KMS-11 (cell line): ENCODE measurements at regions not wholly inside any gene's neighbourhood (a gene's known extent, or its start where the extent isn't known, plus 50 kb on each side); places are given as distances from the start of the nearest gene placed in this dataset.

Experiments used
- H2AFZ ChIP-seq: fragments of 200-600 bp; sonication (generic); 2 replicates; pipeline ENCODE4 v1.6.1; 2016; ENCODE audit warnings: antibody characterized with exemption, mixed run types, low read depth
- H3K27ac ChIP-seq: fragments of 200-600 bp; sonication (generic); 2 replicates; pipeline ENCODE4 v1.6.1; 2016; ENCODE audit warnings: mild to moderate bottlenecking, mixed run types
- H3K27me3 ChIP-seq: fragments of 200-600 bp; sonication (generic); 2 replicates; pipeline ENCODE4 v1.6.1; 2017; ENCODE audit warnings: mild to moderate bottlenecking, low read depth, mixed run types, moderate library complexity; ENCODE audit not compliant: insufficient read depth
- H3K36me3 ChIP-seq: fragments of 200-600 bp; sonication (generic); 2 replicates; pipeline ENCODE4 v1.6.1; 2017; ENCODE audit warnings: mild to moderate bottlenecking, mixed run types; ENCODE audit not compliant: insufficient read depth
- H3K4me1 ChIP-seq: fragments of 200-600 bp; sonication (generic); 2 replicates; pipeline ENCODE4 v1.6.1; 2016; ENCODE audit warnings: mild to moderate bottlenecking, low read depth, mixed run types; ENCODE audit not compliant: poor library complexity, severe bottlenecking
- H3K4me2 ChIP-seq: fragments of 200-600 bp; sonication (generic); 2 replicates; pipeline ENCODE4 v1.7.0; 2016; ENCODE audit warnings: mild to moderate bottlenecking, mixed run types
- H3K4me3 ChIP-seq: fragments of 200-600 bp; sonication (generic); IDR thresholded peaks from 2 replicates; pipeline ENCODE4 v1.6.1; 2017; ENCODE audit warnings: low read depth, low read length, mixed read lengths; ENCODE audit not compliant: insufficient read depth
- H3K79me2 ChIP-seq: fragments of 200-600 bp; sonication (generic); 2 replicates; pipeline ENCODE4 v1.6.1; 2016; ENCODE audit warnings: low read depth, mixed run types; ENCODE audit not compliant: insufficient read depth
- H3K9ac ChIP-seq: fragments of 200-600 bp; sonication (generic); 2 replicates; pipeline ENCODE4 v1.6.1; 2016; ENCODE audit warnings: mild to moderate bottlenecking, mixed run types
- H4K20me1 ChIP-seq: fragments of 200-600 bp; sonication (generic); 2 replicates; pipeline ENCODE4 v1.6.1; 2016; ENCODE audit warnings: mild to moderate bottlenecking, mixed run types; ENCODE audit not compliant: insufficient read depth
- TF ChIP-seq, protein P1 (sequence below): fragments of 200-600 bp; sonication (generic); conservative IDR thresholded peaks from 2 replicates; pipeline ENCODE4 v1.6.1; 2017; ENCODE audit warnings: low read depth, mild to moderate bottlenecking, antibody characterized with exemption, low read length, moderate library complexity, mixed read lengths

DNA sequence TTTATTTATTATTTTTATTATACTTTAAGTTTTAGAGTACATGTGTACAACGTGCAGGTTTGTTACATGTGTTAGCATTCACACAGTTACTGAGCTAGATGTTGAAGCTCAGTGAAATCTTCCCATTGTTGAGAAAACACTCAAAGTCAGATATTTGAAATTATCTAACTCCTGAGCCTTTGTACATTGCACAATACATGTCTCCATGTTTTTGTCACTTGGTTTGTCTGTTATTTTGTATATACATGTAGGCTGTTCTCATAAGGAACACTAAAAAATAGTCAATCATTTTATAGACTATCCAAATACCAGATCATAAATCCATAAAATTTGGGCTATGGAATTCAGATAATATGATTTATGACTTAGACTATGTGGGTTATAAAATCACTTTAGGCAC is 1126.5 kb downstream of the NSUN3 start:
- no peaks in the 10 kb centered on the region for H4K20me1 ChIP-seq
- no peak overlapping the region for H3K9ac ChIP-seq
- H3K27ac ChIP-seq: no peak overlapping the region
- no peak overlapping the region for H3K4me3 ChIP-seq
- no peaks in the 10 kb centered on the region for H3K4me1 ChIP-seq
- H3K4me2 ChIP-seq: no peak overlapping the region
- no peaks in the 10 kb centered on the region for H3K79me2 ChIP-seq
- no peaks in the 10 kb centered on the region for H3K27me3 ChIP-seq
- H3K36me3 ChIP-seq: no peaks in the 10 kb centered on the region
- TF ChIP-seq, protein P1, sequence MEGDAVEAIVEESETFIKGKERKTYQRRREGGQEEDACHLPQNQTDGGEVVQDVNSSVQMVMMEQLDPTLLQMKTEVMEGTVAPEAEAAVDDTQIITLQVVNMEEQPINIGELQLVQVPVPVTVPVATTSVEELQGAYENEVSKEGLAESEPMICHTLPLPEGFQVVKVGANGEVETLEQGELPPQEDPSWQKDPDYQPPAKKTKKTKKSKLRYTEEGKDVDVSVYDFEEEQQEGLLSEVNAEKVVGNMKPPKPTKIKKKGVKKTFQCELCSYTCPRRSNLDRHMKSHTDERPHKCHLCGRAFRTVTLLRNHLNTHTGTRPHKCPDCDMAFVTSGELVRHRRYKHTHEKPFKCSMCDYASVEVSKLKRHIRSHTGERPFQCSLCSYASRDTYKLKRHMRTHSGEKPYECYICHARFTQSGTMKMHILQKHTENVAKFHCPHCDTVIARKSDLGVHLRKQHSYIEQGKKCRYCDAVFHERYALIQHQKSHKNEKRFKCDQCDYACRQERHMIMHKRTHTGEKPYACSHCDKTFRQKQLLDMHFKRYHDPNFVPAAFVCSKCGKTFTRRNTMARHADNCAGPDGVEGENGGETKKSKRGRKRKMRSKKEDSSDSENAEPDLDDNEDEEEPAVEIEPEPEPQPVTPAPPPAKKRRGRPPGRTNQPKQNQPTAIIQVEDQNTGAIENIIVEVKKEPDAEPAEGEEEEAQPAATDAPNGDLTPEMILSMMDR: no peak
- H2AFZ ChIP-seq: no peak overlapping the region

DNA sequence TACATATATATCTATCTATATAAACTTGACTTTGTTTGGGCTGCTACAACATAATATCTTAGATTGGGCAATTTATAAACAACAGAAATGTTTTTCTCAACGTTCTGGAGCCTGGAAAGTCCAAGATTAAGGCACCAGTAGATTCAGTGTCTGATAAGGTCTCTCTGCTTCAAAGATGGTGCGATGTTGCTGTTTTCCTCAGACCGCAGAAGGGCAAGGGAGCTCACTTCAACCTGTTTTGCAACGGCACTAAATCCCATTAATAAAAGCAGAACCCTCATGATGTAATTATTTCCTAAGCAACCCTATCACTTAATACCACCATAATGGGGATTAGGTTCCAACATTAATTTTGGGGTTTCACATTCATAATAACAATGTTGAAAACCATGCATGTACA is 1134.8 kb downstream of the NSUN3 start:
- H4K20me1 ChIP-seq: no peaks in the 10 kb centered on the region
- H3K36me3 ChIP-seq: no peaks in the 10 kb centered on the region
- no peak overlapping the region for H3K27ac ChIP-seq
- no peaks in the 10 kb centered on the region for H3K4me1 ChIP-seq
- no peaks in the 10 kb centered on the region for H3K79me2 ChIP-seq
- no peak overlapping the region for H3K4me2 ChIP-seq
- no peak overlapping the region for H3K9ac ChIP-seq
- no peak overlapping the region for H2AFZ ChIP-seq
- no peak overlapping the region for H3K4me3 ChIP-seq
- TF ChIP-seq, protein P1: no peak
- H3K27me3 ChIP-seq: no peaks in the 10 kb centered on the region

DNA sequence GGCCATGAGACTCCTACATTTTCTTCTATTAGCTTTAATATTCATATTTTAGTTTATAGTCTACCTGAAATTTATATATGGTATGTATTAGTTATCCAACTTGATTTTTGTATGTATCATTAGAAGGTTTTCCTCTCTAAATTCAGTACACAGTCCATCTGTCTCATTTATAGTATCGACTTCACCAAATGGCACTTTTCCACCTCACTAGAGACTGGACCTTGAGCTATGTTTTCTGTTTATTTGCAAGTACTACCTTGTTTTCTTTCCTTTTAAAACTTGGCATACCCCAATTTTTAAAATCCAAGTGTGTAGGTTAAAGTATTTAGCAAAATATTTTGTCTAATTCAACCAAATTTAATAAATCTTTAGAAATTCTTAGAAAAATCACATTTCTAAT is 1137.5 kb downstream of the NSUN3 start:
- no peak overlapping the region for H2AFZ ChIP-seq
- H3K9ac ChIP-seq: no peak overlapping the region
- H3K79me2 ChIP-seq: no peaks in the 10 kb centered on the region
- TF ChIP-seq, protein P1: no peak
- no peak overlapping the region for H3K4me2 ChIP-seq
- H3K4me3 ChIP-seq: no peak overlapping the region
- H3K36me3 ChIP-seq: no peaks in the 10 kb centered on the region
- H3K27ac ChIP-seq: no peak overlapping the region
- H3K4me1 ChIP-seq: no peaks in the 10 kb centered on the region
- no peaks in the 10 kb centered on the region for H4K20me1 ChIP-seq
- no peaks in the 10 kb centered on the region for H3K27me3 ChIP-seq

DNA sequence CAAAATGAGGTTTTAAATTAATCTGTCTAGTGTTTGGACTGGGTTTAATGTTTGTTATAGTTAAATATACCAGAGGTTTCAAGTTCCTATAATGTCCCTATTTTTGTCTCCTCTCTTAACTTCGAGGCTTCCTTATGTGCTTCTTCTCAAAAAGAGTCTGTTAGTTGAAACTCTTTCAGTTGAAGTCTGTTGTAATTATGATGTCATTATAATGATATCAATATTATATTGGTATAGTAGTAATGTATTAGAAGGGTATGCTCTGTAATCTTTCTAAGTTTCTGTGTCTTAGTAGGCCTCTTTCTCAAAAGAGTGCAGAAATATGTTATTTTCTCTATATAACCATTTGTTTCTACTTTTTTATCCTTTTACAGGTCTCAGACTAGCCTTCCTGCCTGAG is 1148.0 kb downstream of the NSUN3 start:
- TF ChIP-seq, protein P1: no peak
- no peak overlapping the region for H3K4me2 ChIP-seq

More for the DNA sequence above, 1148.0 kb downstream of the NSUN3 start:
- Histone ChIP-seq H2AFZ (no peak overlapping the region), H3K9ac (no peak overlapping the region), H3K27ac (no peak overlapping the region), H3K4me3 (no peak overlapping the region), H3K36me3 (no peaks in the 10 kb centered on the region), H3K79me2 (no peaks in the 10 kb centered on the region), H4K20me1 (no peaks in the 10 kb centered on the region), H3K4me1 (no peaks in the 10 kb centered on the region), H3K27me3 (no peaks in the 10 kb centered on the region)
